ENCODE measurements at regions not wholly inside any gene's neighbourhood (a gene's known extent, or its start where the extent isn't known, plus 50 kb on each side); places are given as distances from the start of the nearest gene placed in this dataset.
A peak's percentile ranks its signal among the peaks of the same experiment; 100 is the strongest.

GRCh38 chr5:137808503-137809135 lies 54.5 kb upstream of the HNRNPA0 start:
- DNase-seq: peak in 6 of 51 donors; percentile 6 to 24 (median 14)

- peak in 3 of 51 donors; percentile 7 to 25 (median 18) for DNase-seq
Observed at GRCh38 chr5:137815202-137815990, 52.3 kb upstream of the MYOT start.
